ENCODE measurements at regions not wholly inside any gene's neighbourhood (a gene's known extent, or its start where the extent isn't known, plus 50 kb on each side); places are given as distances from the start of the nearest gene placed in this dataset.

DNA sequence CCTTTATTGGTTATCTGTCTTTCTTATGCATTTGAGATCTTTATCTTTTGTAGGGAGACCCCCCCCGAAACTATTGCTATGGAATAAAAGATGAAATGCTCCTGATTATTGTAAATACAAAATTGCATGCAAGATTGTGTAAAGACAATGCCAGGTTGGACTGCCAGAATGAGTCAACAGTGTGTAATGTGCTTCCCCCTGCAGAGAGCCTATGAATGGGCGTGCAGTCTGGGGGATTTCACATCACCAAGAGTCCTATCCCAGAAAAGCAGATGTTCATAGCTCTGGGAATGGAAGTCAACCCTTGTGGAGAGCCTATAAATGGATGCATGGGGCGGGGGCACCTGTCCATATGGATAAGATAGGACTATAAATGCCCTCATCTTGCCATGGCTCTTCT lies 584.3 kb downstream of the NSUN3 start:
- TF ChIP-seq POLR2AphosphoS5 (IDR thresholded peaks at IDR 0.05) = no peak
- TF ChIP-seq, protein P1, sequence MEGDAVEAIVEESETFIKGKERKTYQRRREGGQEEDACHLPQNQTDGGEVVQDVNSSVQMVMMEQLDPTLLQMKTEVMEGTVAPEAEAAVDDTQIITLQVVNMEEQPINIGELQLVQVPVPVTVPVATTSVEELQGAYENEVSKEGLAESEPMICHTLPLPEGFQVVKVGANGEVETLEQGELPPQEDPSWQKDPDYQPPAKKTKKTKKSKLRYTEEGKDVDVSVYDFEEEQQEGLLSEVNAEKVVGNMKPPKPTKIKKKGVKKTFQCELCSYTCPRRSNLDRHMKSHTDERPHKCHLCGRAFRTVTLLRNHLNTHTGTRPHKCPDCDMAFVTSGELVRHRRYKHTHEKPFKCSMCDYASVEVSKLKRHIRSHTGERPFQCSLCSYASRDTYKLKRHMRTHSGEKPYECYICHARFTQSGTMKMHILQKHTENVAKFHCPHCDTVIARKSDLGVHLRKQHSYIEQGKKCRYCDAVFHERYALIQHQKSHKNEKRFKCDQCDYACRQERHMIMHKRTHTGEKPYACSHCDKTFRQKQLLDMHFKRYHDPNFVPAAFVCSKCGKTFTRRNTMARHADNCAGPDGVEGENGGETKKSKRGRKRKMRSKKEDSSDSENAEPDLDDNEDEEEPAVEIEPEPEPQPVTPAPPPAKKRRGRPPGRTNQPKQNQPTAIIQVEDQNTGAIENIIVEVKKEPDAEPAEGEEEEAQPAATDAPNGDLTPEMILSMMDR (IDR thresholded peaks at IDR 0.05) = no peak
- TF ChIP-seq POLR2A (IDR thresholded peaks at IDR 0.05) = no peak
